CD14-positive monocyte (primary cell): ENCODE measurements at regions not wholly inside any gene's neighbourhood (a gene's known extent, or its start where the extent isn't known, plus 50 kb on each side); places are given as distances from the start of the nearest gene placed in this dataset.

Experiments used
- DNase-seq, 3 donors: peaks; one replicate each; pipeline ENCODE4 v3.0.0-alpha.2; 2011 to 2022
- H2AFZ ChIP-seq: 2 replicates; pipeline ENCODE4 v1.6.0; 2012; ENCODE audit warnings: mild to moderate bottlenecking, low read depth, low read length, inconsistent platforms; ENCODE audit not compliant: insufficient read depth, poor library complexity, severe bottlenecking
- H3K27ac ChIP-seq, 2 donors: 1 replicate in 1 of 2; 2 replicates in 1 of 2; pipeline ENCODE4 v1.5.1; 2012 to 2013; ENCODE audit warnings: low read length in 2 of 2, control low read depth in 1 of 2, inconsistent platforms in 1 of 2, low read depth in 1 of 2, mild to moderate bottlenecking in 1 of 2
- H3K27me3 ChIP-seq, 2 donors: one replicate each; pipeline versions ENCODE4 v1.6.0 to v1.6.1; 2011 to 2013; ENCODE audit warnings: low read length in 2 of 2; ENCODE audit not compliant: control insufficient read depth in 2 of 2, insufficient read depth in 2 of 2
- H3K36me3 ChIP-seq, 2 donors: replicated peaks in 1 of 2; 1 replicate in 1 of 2; 2 replicates in 1 of 2; pipeline versions ENCODE4 v1.5.1 to v1.6.1; 2012 to 2013; ENCODE audit warnings: low read length in 2 of 2, control low read depth in 1 of 2, inconsistent platforms in 1 of 2, mild to moderate bottlenecking in 1 of 2; ENCODE audit not compliant: insufficient read depth in 2 of 2, control insufficient read depth in 1 of 2
- H3K4me1 ChIP-seq, 2 donors: 1 replicate in 1 of 2; 2 replicates in 1 of 2; pipeline versions ENCODE4 v1.5.1 to v1.6.1; 2012 to 2013; ENCODE audit warnings: low read length in 2 of 2, control low read depth in 1 of 2, inconsistent platforms in 1 of 2, mild to moderate bottlenecking in 1 of 2, moderate library complexity in 1 of 2; ENCODE audit not compliant: insufficient read depth in 2 of 2, control insufficient read depth in 1 of 2
- H3K4me2 ChIP-seq: replicated peaks from 2 replicates; pipeline ENCODE3; 2012; ENCODE audit warnings: low read length, moderate library complexity, mild to moderate bottlenecking; ENCODE audit not compliant: poor library complexity, severe bottlenecking; ENCODE audit errors: extremely low read depth
- H3K4me3 ChIP-seq, 3 experiments: fragments of 200-600 bp in 1 of 3; sonication (generic) in 1 of 3; replicated peaks in 1 of 3; 1 replicate in 2 of 3; 2 replicates in 1 of 3; pipeline ENCODE4 v1.5.1; 2011 to 2013; ENCODE audit warnings: low read length in 3 of 3, mild to moderate bottlenecking in 3 of 3, control low read depth in 2 of 3, low read depth in 2 of 3, inconsistent platforms in 1 of 3, moderate library complexity in 1 of 3
- H3K79me2 ChIP-seq: 2 replicates; pipeline ENCODE4 v1.6.0; 2012; ENCODE audit warnings: mild to moderate bottlenecking, control low read depth, inconsistent platforms, low read length, moderate library complexity; ENCODE audit not compliant: insufficient read depth
- H3K9ac ChIP-seq: 2 replicates; pipeline ENCODE4 v1.6.0; 2017; ENCODE audit warnings: low read length, mild to moderate bottlenecking; ENCODE audit not compliant: insufficient read depth, poor library complexity, severe bottlenecking
- H3K9me3 ChIP-seq, 2 donors: replicated peaks in 1 of 2; 1 replicate in 1 of 2; 2 replicates in 1 of 2; pipeline versions ENCODE4 v1.5.1 to v1.6.1; 2012 to 2013; ENCODE audit warnings: low read length in 2 of 2, control low read depth in 1 of 2; ENCODE audit not compliant: control insufficient read depth in 1 of 2, insufficient read depth in 1 of 2
- H4K20me1 ChIP-seq: 2 replicates; pipeline ENCODE4 v1.6.0; 2012; ENCODE audit warnings: mild to moderate bottlenecking, low read length, control low read depth, moderate library complexity; ENCODE audit not compliant: insufficient read depth
- H3K27ac Mint-ChIP-seq, 7 donors: one replicate each; pipeline ENCODE4 v1.8.0; 2020; ENCODE audit warnings: mild to moderate bottlenecking in 7 of 7, mixed read lengths in 7 of 7, moderate library complexity in 6 of 7, inconsistent platforms in 2 of 7
- H3K27me3 Mint-ChIP-seq, 3 donors: one replicate each; pipeline ENCODE4 v1.8.0; 2021 to 2022; ENCODE audit warnings: low read depth in 3 of 3, mild to moderate bottlenecking in 3 of 3, mixed read lengths in 3 of 3, moderate library complexity in 3 of 3, inconsistent platforms in 1 of 3
- H3K36me3 Mint-ChIP-seq, 2 donors: one replicate each; pipeline ENCODE4 v1.8.0; 2020; ENCODE audit warnings: mixed read lengths in 2 of 2, inconsistent platforms in 1 of 2, mild to moderate bottlenecking in 1 of 2
- H3K4me1 Mint-ChIP-seq: one replicate; pipeline ENCODE4 v1.8.0; 2020; ENCODE audit warnings: mild to moderate bottlenecking, mixed read lengths
- H3K4me3 Mint-ChIP-seq, 2 donors: one replicate each; pipeline ENCODE4 v1.8.0; 2020; ENCODE audit warnings: mild to moderate bottlenecking in 2 of 2, mixed read lengths in 2 of 2, moderate library complexity in 1 of 2
- H3K9me3 Mint-ChIP-seq, 7 donors: one replicate each; pipeline ENCODE4 v1.8.0; 2020 to 2022; ENCODE audit warnings: mixed read lengths in 7 of 7, mild to moderate bottlenecking in 6 of 7, moderate library complexity in 6 of 7, inconsistent platforms in 2 of 7
- CTCF ChIP-seq: fragments of 200-600 bp; IDR thresholded peaks from one replicate; pipeline ENCODE4 v1.8.0; 2022; ENCODE audit warnings: antibody characterized with exemption, mild to moderate bottlenecking
- WGBS: methylation state at CpG from one replicate; pipeline ENCODE4 v1.1.5; 2013; ENCODE audit warnings: missing lambda C conversion rate; ENCODE audit not compliant: insufficient coverage; 5-methylcytosine and 5-hydroxymethylcytosine counted together
- intact Hi-C, 2 donors: fragments of 100-400 bp; cut with micrococcal nuclease; formaldehyde crosslinking; loops; one replicate each; pipeline versions ENCODE4 v1.15.0 to v1.15.1; 2023

GRCh38 chr2:183919167-183919566 lies 679.2 kb upstream of the ZNF804A start:
- Histone ChIP-seq H3K79me2 (no peaks in the 10 kb centered on the region), H3K36me3 (no peaks in the 10 kb centered on the region), H4K20me1 (no peaks in the 10 kb centered on the region), H2AFZ (no peak overlapping the region), H3K27me3 (no peaks in the 10 kb centered on the region), H3K4me3 (no peak overlapping the region), H3K4me2 (no peak overlapping the region), H3K4me1 (no peaks in the 10 kb centered on the region), H3K9ac (no peak overlapping the region), H3K27ac (no peak overlapping the region), H3K9me3 (peaks cover 2 to 4% of the 10 kb centered on the region in 2 donors)
- no peak for TF ChIP-seq CTCF
- no peaks in the 10 kb centered on the region for H3K4me1 Mint-ChIP-seq
- DNase-seq, result no peak
- no CpG with 5 or more reads among the region's 1 CpG for WGBS
- no peak overlapping the region for H3K4me3 Mint-ChIP-seq
- no peaks in the 10 kb centered on the region for H3K36me3 Mint-ChIP-seq
- H3K9me3 Mint-ChIP-seq, result peaks cover 3 to 24% (median 11%) of the 10 kb centered on the region in 7 donors
- no peak overlapping the region for H3K27ac Mint-ChIP-seq
- intact Hi-C loops, result no loop called here
- no peaks in the 10 kb centered on the region for H3K27me3 Mint-ChIP-seq

GRCh38 chr2:183919926-183920325 lies 678.4 kb upstream of the ZNF804A start:
- H3K79me2 ChIP-seq, result no peaks in the 10 kb centered on the region
- H3K4me1 Mint-ChIP-seq, result no peaks in the 10 kb centered on the region
- H3K4me3 Mint-ChIP-seq, result no peak overlapping the region
- H3K9ac ChIP-seq, result no peak overlapping the region
- H3K36me3 Mint-ChIP-seq, result no peaks in the 10 kb centered on the region
- no peaks in the 10 kb centered on the region for H4K20me1 ChIP-seq
- no peak overlapping the region for H3K27ac ChIP-seq
- H3K9me3 Mint-ChIP-seq, result peaks cover 6 to 24% (median 11%) of the 10 kb centered on the region in 7 donors
- H3K27me3 Mint-ChIP-seq, result no peaks in the 10 kb centered on the region
- H3K27ac Mint-ChIP-seq, result no peak overlapping the region
- no peaks in the 10 kb centered on the region for H3K27me3 ChIP-seq
- no CpG with 5 or more reads among the region's 2 CpGs for WGBS
- no peak for TF ChIP-seq CTCF
- H3K4me3 ChIP-seq, result no peak overlapping the region
- H2AFZ ChIP-seq, result no peak overlapping the region
- H3K4me1 ChIP-seq, result no peaks in the 10 kb centered on the region
- no peak for DNase-seq
- H3K9me3 ChIP-seq, result peaks cover 2 to 4% of the 10 kb centered on the region in 2 donors
- no peaks in the 10 kb centered on the region for H3K36me3 ChIP-seq
- intact Hi-C loops, result no loop called here
- H3K4me2 ChIP-seq, result no peak overlapping the region
